AG09319 (cell line): ENCODE measurements at regions not wholly inside any gene's neighbourhood (a gene's known extent, or its start where the extent isn't known, plus 50 kb on each side); places are given as distances from the start of the nearest gene placed in this dataset.

Experiments used
- DNase-seq: peaks from one replicate; pipeline ENCODE4 v3.0.0-alpha.2; 2010; ENCODE audit warnings: low read depth; ENCODE audit errors: extremely low read depth
- CTCF ChIP-seq: IDR thresholded peaks from 2 replicates; pipeline ENCODE4 v1.5.1; 2011; ENCODE audit warnings: low read depth, mild to moderate bottlenecking, inconsistent platforms, low read length, moderate library complexity

- DNase-seq = no peak
- no peak for TF ChIP-seq CTCF
These were observed 1575.1 kb upstream of the SLC10A2 start for GRCh38 chr13:104641309-104641708.

DNA sequence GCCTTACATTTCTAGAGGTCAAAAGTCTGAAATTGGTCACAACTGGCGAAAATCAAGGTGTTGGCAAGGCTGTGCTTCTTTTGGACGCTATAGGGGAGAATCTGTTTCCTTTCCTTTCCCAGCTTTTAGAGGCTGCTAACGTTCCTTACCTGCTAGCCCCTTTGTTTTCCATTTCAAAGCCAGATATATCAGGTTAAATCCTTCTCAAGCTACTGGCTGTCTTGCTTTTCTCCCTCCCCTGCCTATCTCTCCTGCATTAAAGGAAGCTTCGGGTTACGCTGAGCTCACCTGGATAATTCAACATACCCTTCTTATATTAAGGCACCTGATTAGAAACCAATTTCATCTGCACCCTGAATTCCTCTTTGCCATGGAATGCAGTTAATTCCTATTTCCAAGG lies 1569.7 kb upstream of the SLC10A2 start:
- DNase-seq = no peak
- TF ChIP-seq CTCF = no peak

DNA sequence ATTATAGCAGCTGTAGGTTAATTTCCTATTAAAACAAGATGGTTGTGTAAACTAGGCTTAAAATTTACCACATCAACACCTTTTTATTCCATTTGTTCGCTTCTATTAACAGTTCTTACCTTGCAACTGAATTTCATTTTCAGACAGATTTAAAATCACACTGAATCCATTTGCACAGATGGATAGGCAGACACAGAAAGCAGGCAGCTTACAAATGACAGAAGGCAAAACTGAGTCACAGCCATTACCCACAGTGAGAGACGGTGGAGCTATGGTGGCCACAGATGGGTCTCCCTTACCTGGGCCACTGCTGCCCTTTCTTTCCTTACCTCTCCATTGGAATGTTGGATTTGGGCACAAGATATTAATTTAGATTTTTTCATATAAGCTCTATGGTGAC lies 1567.8 kb upstream of the SLC10A2 start:
- TF ChIP-seq CTCF = no peak
- DNase-seq = no peak

- TF ChIP-seq CTCF = no peak
- no peak for DNase-seq
These were observed 1566.5 kb upstream of the SLC10A2 start for GRCh38 chr13:104632736-104633135.

DNA sequence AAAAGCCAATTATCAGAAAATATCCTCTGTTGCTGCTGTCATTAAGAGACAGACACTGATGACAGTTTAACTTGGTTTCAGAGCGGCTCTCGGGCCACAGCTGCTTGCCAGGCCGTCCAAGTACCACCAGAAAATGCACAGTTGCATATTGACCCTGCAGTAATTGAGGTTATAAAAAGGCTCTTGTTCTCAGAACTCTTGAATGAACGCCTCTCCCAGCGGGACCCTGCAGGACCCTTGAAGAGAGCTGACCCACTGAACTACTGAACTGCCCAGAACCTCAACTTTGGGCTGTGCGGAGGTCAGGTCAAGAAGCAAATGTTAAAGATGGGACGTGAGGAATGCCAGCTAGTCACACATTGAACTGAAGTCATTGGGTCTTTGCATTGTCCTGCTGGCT lies 1559.0 kb upstream of the SLC10A2 start:
- DNase-seq = no peak
- no peak for TF ChIP-seq CTCF

GRCh38 chr13:104616990-104617389 lies 1550.8 kb upstream of the SLC10A2 start:
- no peak for DNase-seq
- TF ChIP-seq CTCF = no peak

DNA sequence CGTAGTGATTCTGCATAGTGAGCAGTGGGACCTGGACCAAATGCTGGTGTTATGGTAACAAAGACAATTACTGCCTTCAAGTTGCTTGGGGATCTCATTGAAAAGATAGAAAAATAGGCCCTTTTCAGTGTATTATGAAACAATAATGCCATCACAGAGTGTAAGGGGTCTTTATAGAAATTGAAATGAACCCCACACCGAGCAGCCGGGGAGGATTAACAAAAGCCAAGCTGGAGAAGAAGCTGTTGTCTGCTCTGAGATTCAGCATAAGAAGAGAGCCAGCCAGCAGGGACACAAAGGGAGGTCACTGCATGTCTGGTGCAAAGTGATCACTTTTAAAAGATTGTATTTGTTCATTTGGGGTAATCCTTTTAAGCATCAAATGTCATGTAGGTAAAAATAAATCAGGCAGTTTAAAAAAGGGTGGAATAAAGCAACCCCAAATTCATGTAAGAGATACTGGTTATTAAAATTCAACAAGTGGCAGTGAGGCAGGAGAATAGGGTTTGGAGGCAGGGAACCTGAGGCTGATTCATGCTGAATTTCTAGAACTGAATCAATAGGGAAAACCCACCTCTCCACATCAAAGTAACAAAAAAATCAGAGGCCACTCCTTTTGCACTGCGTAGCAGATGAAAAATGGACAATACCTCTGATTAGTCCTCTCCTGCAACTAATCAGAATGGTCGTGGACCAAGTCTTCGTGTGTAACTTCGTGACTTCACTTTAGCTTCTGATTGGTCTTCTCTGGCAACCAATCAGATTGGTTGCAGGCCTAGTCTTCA lies 1548.3 kb upstream of the SLC10A2 start:
- DNase-seq = no peak
- TF ChIP-seq CTCF = no peak
